ENCODE measurements at regions not wholly inside any gene's neighbourhood (a gene's known extent, or its start where the extent isn't known, plus 50 kb on each side); places are given as distances from the start of the nearest gene placed in this dataset.

DNA sequence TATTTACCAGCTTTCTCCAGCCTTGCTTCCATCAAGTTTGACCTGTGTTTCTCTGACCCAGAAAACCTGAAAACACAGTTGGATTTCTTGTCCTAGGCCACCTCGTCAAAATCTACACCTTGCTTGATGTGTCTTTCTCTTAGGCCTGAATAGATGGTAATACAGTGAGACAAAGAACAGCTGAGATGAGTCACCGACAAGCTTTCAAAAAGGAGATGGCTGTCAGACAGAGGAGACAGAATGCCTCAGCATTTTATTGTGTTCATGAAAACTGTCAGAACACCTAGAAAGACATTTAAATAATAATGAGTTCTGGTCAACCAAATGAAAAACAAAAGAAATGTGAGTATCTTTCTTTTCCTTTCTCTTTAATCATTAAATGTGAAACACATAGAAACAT, 119.7 kb upstream of the SORCS1 start:
- in situ Hi-C loops (cut with MboI; ENCODE audit: low pct_unique_long_range_greater_than_20kb in 2 of 9, low sequenced_read_pairs in 9 of 9, unreplicated experiment in 9 of 9) = no loop called here
- ATAC-seq (replicated peaks in 6 of 8) = peak in 4 of 8 experiments; percentile 48 to 66 (median 60)
- Histone ChIP-seq H3K4me3 (no peak overlapping the region), H3K4me1 (replicated peaks in 1 of 2) (no peaks in the 10 kb centered on the region), H3K27ac (no peak overlapping the region)
- 0 to 57% (median 25%) methylated on average over 1 to 2 of the region's 2 CpGs for whole genome bisulfite sequencing, 10 experiments

DNA sequence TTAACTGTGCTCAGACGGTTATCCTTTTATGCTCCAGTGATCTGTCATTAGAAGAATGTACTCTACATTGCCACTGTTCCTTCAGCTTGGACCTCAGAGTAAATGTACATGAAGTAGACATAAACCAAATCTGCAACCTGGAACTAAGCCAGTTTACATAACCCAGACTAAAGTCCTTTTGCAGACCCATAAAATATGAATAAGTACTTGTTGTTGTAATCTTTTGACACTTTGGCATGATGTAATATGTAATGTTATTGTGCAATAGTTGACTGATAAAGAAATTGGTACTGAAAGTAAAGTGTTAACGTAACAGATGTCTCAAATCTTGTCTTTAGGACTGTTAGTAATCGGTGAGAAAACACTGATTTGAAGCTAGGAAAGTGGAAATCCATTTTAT, 115.8 kb upstream of the SORCS1 start:
- WGBS, 10 experiments = 0 to 88% (median 73%) methylated on average over 1 to 3 of the region's 3 CpGs

GRCh38 chr10:107277591-107277990, 113.1 kb upstream of the SORCS1 start:
- WGBS, 10 experiments = 0 to 92% (median 65%) methylated on average over 1 to 2 of the region's 2 CpGs
- in situ Hi-C loops (cut with MboI; ENCODE audit: low pct_unique_long_range_greater_than_20kb in 2 of 9, low sequenced_read_pairs in 9 of 9, unreplicated experiment in 9 of 9) = no loop called here
- ATAC-seq (replicated peaks in 6 of 8) = no peak
- Histone ChIP-seq H3K4me3 (no peak overlapping the region), H3K4me1 (replicated peaks in 1 of 2) (no peaks in the 10 kb centered on the region), H3K27ac (no peak overlapping the region)

More for the DNA sequence above, 115.8 kb upstream of the SORCS1 start:
- ATAC-seq (replicated peaks in 6 of 8) = peak in 2 of 8 experiments; percentile 29 to 44
- in situ Hi-C loops (cut with MboI; ENCODE audit: low pct_unique_long_range_greater_than_20kb in 2 of 9, low sequenced_read_pairs in 9 of 9, unreplicated experiment in 9 of 9) = no loop called here
- Histone ChIP-seq H3K4me1 (replicated peaks in 1 of 2) (no peaks in the 10 kb centered on the region), H3K4me3 (no peak overlapping the region), H3K27ac (no peak overlapping the region)

DNA sequence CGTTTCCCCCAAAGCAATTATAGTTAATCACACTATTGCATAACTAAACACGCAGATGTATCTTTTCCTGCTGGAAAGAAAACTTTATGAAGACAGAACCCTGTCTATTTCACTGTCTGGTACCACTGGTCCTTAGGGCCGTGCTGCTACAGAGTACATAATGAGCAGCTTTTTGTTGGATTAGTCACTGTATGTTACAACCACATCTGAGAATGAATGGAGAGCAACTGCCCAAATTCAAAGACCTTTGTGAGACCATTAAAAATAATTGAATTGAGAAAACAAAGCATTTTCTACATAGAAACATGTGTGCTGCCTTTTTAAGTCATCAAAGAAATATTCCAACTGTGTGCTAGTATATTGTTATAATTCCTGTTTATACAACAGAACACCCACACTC, 111.3 kb upstream of the SORCS1 start:
- in situ Hi-C loops (cut with MboI; ENCODE audit: low pct_unique_long_range_greater_than_20kb in 2 of 9, low sequenced_read_pairs in 9 of 9, unreplicated experiment in 9 of 9) = no loop called here
- H3K4me1 ChIP-seq (replicated peaks in 1 of 2) = no peaks in the 10 kb centered on the region
- 0 to 100% (median 84%) methylated on average over 1 to 3 of the region's 3 CpGs; no CpG with 5 or more reads in 2 of the 10 experiments for WGBS, 10 experiments
- ATAC-seq (replicated peaks in 6 of 8) = peak in 1 of 8 experiments; percentile 30
- no peak overlapping the region for H3K27ac ChIP-seq
- no peak overlapping the region for H3K4me3 ChIP-seq

GRCh38 chr10:107269626-107270025, 105.1 kb upstream of the SORCS1 start:
- ATAC-seq (replicated peaks in 6 of 8) = no peak
- in situ Hi-C loops (cut with MboI; ENCODE audit: low pct_unique_long_range_greater_than_20kb in 2 of 9, low sequenced_read_pairs in 9 of 9, unreplicated experiment in 9 of 9) = no loop called here
- no peaks in the 10 kb centered on the region for H3K4me1 ChIP-seq (replicated peaks in 1 of 2)
- H3K27ac ChIP-seq = no peak overlapping the region
- no peak overlapping the region for H3K4me3 ChIP-seq

DNA sequence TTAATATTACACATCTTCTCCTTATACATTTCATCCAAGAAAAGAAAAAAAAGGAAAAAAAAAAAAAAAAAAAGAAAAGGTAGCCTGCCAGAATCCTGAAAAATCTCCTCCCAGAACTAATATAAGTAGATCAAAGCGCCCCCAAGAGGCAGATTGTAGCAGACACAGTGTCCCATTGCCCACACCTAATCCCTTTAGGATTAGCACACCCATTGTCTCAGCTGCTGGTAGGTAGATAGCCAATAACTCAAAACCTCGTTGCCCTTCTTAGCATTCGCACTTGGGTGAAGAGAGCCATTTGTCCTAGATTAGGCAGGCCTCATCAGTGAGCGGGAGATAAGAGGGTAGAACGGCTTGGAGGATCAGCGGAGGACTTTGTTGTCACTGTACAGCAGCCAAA, 100.2 kb upstream of the SORCS1 start:
- H3K4me3 ChIP-seq = no peak overlapping the region
- ATAC-seq (replicated peaks in 6 of 8) = no peak
- in situ Hi-C loops (cut with MboI; ENCODE audit: low pct_unique_long_range_greater_than_20kb in 2 of 9, low sequenced_read_pairs in 9 of 9, unreplicated experiment in 9 of 9) = no loop called here
- 0 to 100% (median 33%) methylated on average over 1 to 5 of the region's 6 CpGs; no CpG with 5 or more reads in 1 of the 10 experiments for WGBS, 10 experiments
- H3K4me1 ChIP-seq (replicated peaks in 1 of 2) = no peaks in the 10 kb centered on the region
- no peak overlapping the region for H3K27ac ChIP-seq

DNA sequence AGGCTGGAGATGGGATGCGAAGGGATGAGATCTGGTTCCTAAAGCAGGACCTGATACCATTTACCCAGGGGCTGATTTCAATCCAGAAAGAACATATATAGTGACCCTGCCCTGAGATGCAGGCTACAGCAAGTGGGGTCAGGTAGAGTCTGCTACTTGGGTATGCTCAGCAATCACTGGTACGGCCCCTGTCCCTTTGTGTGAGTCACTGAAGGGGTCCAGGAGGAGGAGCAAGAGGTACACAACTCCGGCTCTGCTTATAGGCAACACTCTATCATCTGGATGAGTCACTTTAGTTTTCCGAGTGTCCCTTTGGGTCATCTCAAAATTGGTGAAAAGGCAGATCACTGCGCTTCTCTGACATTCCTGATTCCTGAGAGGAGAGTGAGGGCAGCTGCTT, 79.6 kb upstream of the SORCS1 start:
- Histone ChIP-seq H3K4me1 (replicated peaks in 1 of 2) (no peaks in the 10 kb centered on the region), H3K4me3 (no peak overlapping the region), H3K27ac (no peak overlapping the region)
- ATAC-seq (replicated peaks in 6 of 8) = no peak
- 7 to 100% (median 72%) methylated on average over 1 to 5 of the region's 5 CpGs; no CpG with 5 or more reads in 2 of the 10 experiments for WGBS, 10 experiments
- in situ Hi-C loops (cut with MboI; ENCODE audit: low pct_unique_long_range_greater_than_20kb in 2 of 9, low sequenced_read_pairs in 9 of 9, unreplicated experiment in 9 of 9) = no loop called here

GRCh38 chr10:107238275-107238674, 73.8 kb upstream of the SORCS1 start:
- ATAC-seq (replicated peaks in 6 of 8) = no peak
- Histone ChIP-seq H3K4me3 (no peak overlapping the region), H3K4me1 (replicated peaks in 1 of 2) (no peaks in the 10 kb centered on the region), H3K27ac (no peak overlapping the region)
- in situ Hi-C loops (cut with MboI; ENCODE audit: low pct_unique_long_range_greater_than_20kb in 2 of 9, low sequenced_read_pairs in 9 of 9, unreplicated experiment in 9 of 9) = no loop called here
- WGBS, 10 experiments = 0 to 100% (median 40%) methylated on average over 1 to 4 of the region's 4 CpGs; no CpG with 5 or more reads in 1 of the 10 experiments

GRCh38 chr10:107232013-107232412, 67.5 kb upstream of the SORCS1 start:
- Histone ChIP-seq H3K4me3 (no peak overlapping the region), H3K4me1 (replicated peaks in 1 of 2) (no peaks in the 10 kb centered on the region), H3K27ac (no peak overlapping the region)
- in situ Hi-C loops (cut with MboI; ENCODE audit: low pct_unique_long_range_greater_than_20kb in 2 of 9, low sequenced_read_pairs in 9 of 9, unreplicated experiment in 9 of 9) = no loop called here
- WGBS, 10 experiments = 0 to 100% (median 71%) methylated on average over 1 to 2 of the region's 2 CpGs; no CpG with 5 or more reads in 2 of the 10 experiments
- no peak for ATAC-seq (replicated peaks in 6 of 8)

GRCh38 chr10:107230887-107231286, 66.4 kb upstream of the SORCS1 start:
- Histone ChIP-seq H3K27ac (no peak overlapping the region), H3K4me1 (replicated peaks in 1 of 2) (no peaks in the 10 kb centered on the region), H3K4me3 (no peak overlapping the region)
- no peak for ATAC-seq (replicated peaks in 6 of 8)
- WGBS, 10 experiments = 15 to 92% (median 65%) methylated on average over 2 to 4 of the region's 4 CpGs; no CpG with 5 or more reads in 1 of the 10 experiments
- in situ Hi-C loops (cut with MboI; ENCODE audit: low pct_unique_long_range_greater_than_20kb in 2 of 9, low sequenced_read_pairs in 9 of 9, unreplicated experiment in 9 of 9) = no loop called here

- H3K4me1 ChIP-seq (replicated peaks in 1 of 2) = no peaks in the 10 kb centered on the region
- WGBS, 10 experiments = 0 to 88% (median 21%) methylated on average over 1 of the region's 1 CpG; no CpG with 5 or more reads in 6 of the 10 experiments
- no peak overlapping the region for H3K27ac ChIP-seq
- no peak overlapping the region for H3K4me3 ChIP-seq
- in situ Hi-C loops (cut with MboI; ENCODE audit: low pct_unique_long_range_greater_than_20kb in 2 of 9, low sequenced_read_pairs in 9 of 9, unreplicated experiment in 9 of 9) = no loop called here
- ATAC-seq (replicated peaks in 6 of 8) = no peak
Observed at GRCh38 chr10:107215681-107216080, 51.2 kb upstream of the SORCS1 start.
